Fibroblast of mammary gland (primary cell): ENCODE measurements at regions not wholly inside any gene's neighbourhood (a gene's known extent, or its start where the extent isn't known, plus 50 kb on each side); places are given as distances from the start of the nearest gene placed in this dataset.

ENCODE experiments used
- DNase-seq: peaks from one replicate; pipeline ENCODE4 v3.0.0-alpha.2; 2010; ENCODE audit warnings: low read depth
- H3K4me3 ChIP-seq: 2 replicates; pipeline ENCODE4 v1.5.1; 2011; ENCODE audit warnings: low read depth, mild to moderate bottlenecking, low read length, moderate library complexity; ENCODE audit not compliant: control insufficient read depth
- CTCF ChIP-seq: conservative IDR thresholded peaks from 2 replicates; pipeline ENCODE4 v1.5.1; 2011; ENCODE audit warnings: low read depth, low read length, inconsistent platforms; ENCODE audit not compliant: control insufficient read depth, insufficient read depth

GRCh38 chr12:97805146-97805545 is 342.5 kb downstream of the RMST start:
- H3K4me3 ChIP-seq = no peak overlapping the region
- TF ChIP-seq CTCF = no peak
- no peak for DNase-seq

GRCh38 chr12:97813301-97813700 is 350.7 kb downstream of the RMST start:
- H3K4me3 ChIP-seq = no peak overlapping the region
- peak; percentile 13 for DNase-seq
- TF ChIP-seq CTCF = no peak

- no peak for DNase-seq
- TF ChIP-seq CTCF = no peak
- H3K4me3 ChIP-seq = no peak overlapping the region
Measured at GRCh38 chr12:97821806-97822205, 359.2 kb downstream of the RMST start.

- no peak overlapping the region for H3K4me3 ChIP-seq
- no peak for TF ChIP-seq CTCF
- no peak for DNase-seq
Measured at GRCh38 chr12:97835541-97835940, 372.9 kb downstream of the RMST start.

- H3K4me3 ChIP-seq = no peak overlapping the region
- peak; percentile 84 for DNase-seq
Measured at GRCh38 chr12:97837401-97837800, 374.8 kb downstream of the RMST start.

GRCh38 chr12:97848051-97848450 is 385.4 kb downstream of the RMST start:
- TF ChIP-seq CTCF = no peak
- no peak overlapping the region for H3K4me3 ChIP-seq
- no peak for DNase-seq

More at GRCh38 chr12:97837401-97837800, 374.8 kb downstream of the RMST start:
- TF ChIP-seq CTCF = no peak

GRCh38 chr12:97854477-97854876 is 391.9 kb downstream of the RMST start:
- H3K4me3 ChIP-seq = no peak overlapping the region
- DNase-seq = no peak
- TF ChIP-seq CTCF = no peak
